H1 (cell line): ENCODE measurements at regions not wholly inside any gene's neighbourhood (a gene's known extent, or its start where the extent isn't known, plus 50 kb on each side); places are given as distances from the start of the nearest gene placed in this dataset.

ENCODE experiments used
- EZH2 ChIP-seq: fragments of 200-600 bp; sonication (generic); IDR thresholded peaks from 2 replicates; pipeline ENCODE4 v1.7.1; 2012; ENCODE audit warnings: low read depth, mild to moderate bottlenecking, moderate library complexity, low read length, inconsistent platforms; ENCODE audit not compliant: severe bottlenecking
- TAF1 ChIP-seq: IDR thresholded peaks from 2 replicates; pipeline ENCODE4 v1.6.1; 2011; ENCODE audit warnings: mild to moderate bottlenecking, low read depth, low read length
- USF2 ChIP-seq: IDR thresholded peaks from 2 replicates; pipeline ENCODE4 v1.6.1; 2011; ENCODE audit warnings: low read length, improper control_type of control experiment

GRCh38 chr6:101326411-101326810 is 67.1 kb upstream of the GRIK2 start:
- TF ChIP-seq EZH2 (no peak), TAF1 (no peak), USF2 (no peak)
